ENCODE measurements at regions not wholly inside any gene's neighbourhood (a gene's known extent, or its start where the extent isn't known, plus 50 kb on each side); places are given as distances from the start of the nearest gene placed in this dataset.

DNA sequence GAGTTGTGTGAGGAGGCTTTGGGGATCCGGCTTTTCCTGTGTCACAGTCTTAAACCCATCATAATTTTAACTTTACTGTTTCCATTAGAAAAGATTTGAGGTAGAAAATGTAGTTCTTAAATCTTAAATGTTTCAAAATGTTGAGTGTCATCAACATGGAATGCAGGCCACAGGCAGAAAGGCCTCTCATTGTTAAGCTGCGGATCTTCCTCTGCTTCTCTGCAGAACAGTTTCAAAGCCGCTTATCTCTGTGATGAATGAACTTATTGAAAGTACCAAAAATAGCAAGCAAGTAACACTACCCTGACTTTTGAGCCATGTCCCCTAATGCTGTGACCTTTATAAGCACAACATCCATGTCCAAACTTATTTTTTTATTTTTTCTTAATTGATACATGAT, 1645.8 kb downstream of the DPP10 start:
- TF ChIP-seq TCF7L2 (IDR thresholded peaks at IDR 0.05; ENCODE audit: low read depth, low read length) = no peak
- TF ChIP-seq POLR2AphosphoS5 (IDR thresholded peaks at IDR 0.05; ENCODE audit: low read depth, low read length) = no peak
- TF ChIP-seq, protein P1, sequence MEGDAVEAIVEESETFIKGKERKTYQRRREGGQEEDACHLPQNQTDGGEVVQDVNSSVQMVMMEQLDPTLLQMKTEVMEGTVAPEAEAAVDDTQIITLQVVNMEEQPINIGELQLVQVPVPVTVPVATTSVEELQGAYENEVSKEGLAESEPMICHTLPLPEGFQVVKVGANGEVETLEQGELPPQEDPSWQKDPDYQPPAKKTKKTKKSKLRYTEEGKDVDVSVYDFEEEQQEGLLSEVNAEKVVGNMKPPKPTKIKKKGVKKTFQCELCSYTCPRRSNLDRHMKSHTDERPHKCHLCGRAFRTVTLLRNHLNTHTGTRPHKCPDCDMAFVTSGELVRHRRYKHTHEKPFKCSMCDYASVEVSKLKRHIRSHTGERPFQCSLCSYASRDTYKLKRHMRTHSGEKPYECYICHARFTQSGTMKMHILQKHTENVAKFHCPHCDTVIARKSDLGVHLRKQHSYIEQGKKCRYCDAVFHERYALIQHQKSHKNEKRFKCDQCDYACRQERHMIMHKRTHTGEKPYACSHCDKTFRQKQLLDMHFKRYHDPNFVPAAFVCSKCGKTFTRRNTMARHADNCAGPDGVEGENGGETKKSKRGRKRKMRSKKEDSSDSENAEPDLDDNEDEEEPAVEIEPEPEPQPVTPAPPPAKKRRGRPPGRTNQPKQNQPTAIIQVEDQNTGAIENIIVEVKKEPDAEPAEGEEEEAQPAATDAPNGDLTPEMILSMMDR (IDR thresholded peaks at IDR 0.05) = no peak
- TF ChIP-seq, protein P2, sequence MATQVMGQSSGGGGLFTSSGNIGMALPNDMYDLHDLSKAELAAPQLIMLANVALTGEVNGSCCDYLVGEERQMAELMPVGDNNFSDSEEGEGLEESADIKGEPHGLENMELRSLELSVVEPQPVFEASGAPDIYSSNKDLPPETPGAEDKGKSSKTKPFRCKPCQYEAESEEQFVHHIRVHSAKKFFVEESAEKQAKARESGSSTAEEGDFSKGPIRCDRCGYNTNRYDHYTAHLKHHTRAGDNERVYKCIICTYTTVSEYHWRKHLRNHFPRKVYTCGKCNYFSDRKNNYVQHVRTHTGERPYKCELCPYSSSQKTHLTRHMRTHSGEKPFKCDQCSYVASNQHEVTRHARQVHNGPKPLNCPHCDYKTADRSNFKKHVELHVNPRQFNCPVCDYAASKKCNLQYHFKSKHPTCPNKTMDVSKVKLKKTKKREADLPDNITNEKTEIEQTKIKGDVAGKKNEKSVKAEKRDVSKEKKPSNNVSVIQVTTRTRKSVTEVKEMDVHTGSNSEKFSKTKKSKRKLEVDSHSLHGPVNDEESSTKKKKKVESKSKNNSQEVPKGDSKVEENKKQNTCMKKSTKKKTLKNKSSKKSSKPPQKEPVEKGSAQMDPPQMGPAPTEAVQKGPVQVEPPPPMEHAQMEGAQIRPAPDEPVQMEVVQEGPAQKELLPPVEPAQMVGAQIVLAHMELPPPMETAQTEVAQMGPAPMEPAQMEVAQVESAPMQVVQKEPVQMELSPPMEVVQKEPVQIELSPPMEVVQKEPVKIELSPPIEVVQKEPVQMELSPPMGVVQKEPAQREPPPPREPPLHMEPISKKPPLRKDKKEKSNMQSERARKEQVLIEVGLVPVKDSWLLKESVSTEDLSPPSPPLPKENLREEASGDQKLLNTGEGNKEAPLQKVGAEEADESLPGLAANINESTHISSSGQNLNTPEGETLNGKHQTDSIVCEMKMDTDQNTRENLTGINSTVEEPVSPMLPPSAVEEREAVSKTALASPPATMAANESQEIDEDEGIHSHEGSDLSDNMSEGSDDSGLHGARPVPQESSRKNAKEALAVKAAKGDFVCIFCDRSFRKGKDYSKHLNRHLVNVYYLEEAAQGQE (IDR thresholded peaks at IDR 0.05; ENCODE audit: insufficient read depth in 1 of 2, low read depth in 2 of 2, low read length in 1 of 2) = no peak
- TF ChIP-seq SIN3A (IDR thresholded peaks at IDR 0.05; ENCODE audit: borderline replicate concordance, insufficient read depth, low read depth, low read length) = no peak
- ChIA-PET CTCF (no interaction called here), POLR2A (no interaction called here)
- Histone ChIP-seq H3K27ac (ENCODE audit: low read length) (no peak overlapping the region), H3K4me3 (ENCODE audit: low read depth in 2 of 2, low read length in 2 of 2) (no peak overlapping the region), H3K9me3 (ENCODE audit: control insufficient read depth, insufficient read depth, low read depth, low read length) (no peaks in the 10 kb centered on the region), H3K36me3 (ENCODE audit: control insufficient read depth, insufficient read depth, low read length) (no peaks in the 10 kb centered on the region), H3K4me1 (ENCODE audit: control insufficient read depth, insufficient read depth, low read length) (no peaks in the 10 kb centered on the region), H3K27me3 (ENCODE audit: control insufficient read depth, insufficient read depth, low read length) (no peaks in the 10 kb centered on the region)
- intact Hi-C loops (cut with micrococcal nuclease; ENCODE audit: unreplicated experiment) = no loop called here
- ATAC-seq (no peak), DNase-seq (ENCODE audit: low read depth, low spot score) (no peak)
- in situ Hi-C loops (cut with HindIII; ENCODE audit: low pct_unique_long_range_greater_than_20kb, low sequenced_read_pairs) = no loop called here
- BruUV-seq (replicated peaks) = no TSS peak

DNA sequence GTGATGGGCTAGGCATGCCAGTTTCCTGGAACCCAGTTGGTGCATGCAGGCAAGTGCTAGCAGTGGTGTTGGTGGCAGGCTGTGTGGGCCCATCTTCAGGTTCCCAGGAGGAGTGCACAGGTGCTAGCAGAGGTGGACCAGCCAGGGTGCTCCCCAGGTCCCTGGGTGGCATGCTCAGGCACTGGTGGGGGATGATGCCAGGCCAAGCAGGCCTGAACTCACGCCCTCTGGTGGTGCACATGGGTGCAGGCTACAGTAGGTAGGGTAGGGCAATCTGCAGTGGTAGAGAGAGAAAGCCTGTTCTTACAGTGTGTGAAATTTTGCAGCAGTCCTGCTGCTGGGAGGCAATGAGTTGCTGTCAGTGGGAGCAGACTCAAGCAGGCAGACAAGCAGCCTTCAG, 1651.8 kb downstream of the DPP10 start:
- no peak overlapping the region for H3K4me3 ChIP-seq (ENCODE audit: low read depth in 2 of 2, low read length in 2 of 2)
- H3K27ac ChIP-seq (ENCODE audit: low read length) = no peak overlapping the region
- H3K4me1 ChIP-seq (ENCODE audit: control insufficient read depth, insufficient read depth, low read length) = no peaks in the 10 kb centered on the region
- H3K36me3 ChIP-seq (ENCODE audit: control insufficient read depth, insufficient read depth, low read length) = no peaks in the 10 kb centered on the region
- no peaks in the 10 kb centered on the region for H3K27me3 ChIP-seq (ENCODE audit: control insufficient read depth, insufficient read depth, low read length)
- TF ChIP-seq TCF7L2 (IDR thresholded peaks at IDR 0.05; ENCODE audit: low read depth, low read length) (no peak), POLR2AphosphoS5 (IDR thresholded peaks at IDR 0.05; ENCODE audit: low read depth, low read length) (no peak), SIN3A (IDR thresholded peaks at IDR 0.05; ENCODE audit: borderline replicate concordance, insufficient read depth, low read depth, low read length) (no peak)
- TF ChIP-seq, protein P1 (IDR thresholded peaks at IDR 0.05) = no peak
- TF ChIP-seq, protein P2 (IDR thresholded peaks at IDR 0.05; ENCODE audit: insufficient read depth in 1 of 2, low read depth in 2 of 2, low read length in 1 of 2) = no peak
- ChIA-PET CTCF (no interaction called here), POLR2A (no interaction called here)
- intact Hi-C loops (cut with micrococcal nuclease; ENCODE audit: unreplicated experiment) (no loop called here), in situ Hi-C loops (cut with HindIII; ENCODE audit: low pct_unique_long_range_greater_than_20kb, low sequenced_read_pairs) (no loop called here)
- ATAC-seq (no peak), DNase-seq (ENCODE audit: low read depth, low spot score) (no peak)
- no TSS peak for BruUV-seq (replicated peaks)
- no peaks in the 10 kb centered on the region for H3K9me3 ChIP-seq (ENCODE audit: control insufficient read depth, insufficient read depth, low read depth, low read length)
